ENCODE measurements at regions not wholly inside any gene's neighbourhood (a gene's known extent, or its start where the extent isn't known, plus 50 kb on each side); places are given as distances from the start of the nearest gene placed in this dataset.
"Not testable (repeated sequence)": the region's sequence is repeated elsewhere in the genome, so short reads cannot be mapped to it uniquely, and the experiment has no call there.

- no peak for DNase-seq (ENCODE audit: low read depth in 2 of 3, low spot score in 2 of 3)
Measured at GRCh38 chr6:141117874-141118273, 1014.9 kb upstream of the GJE1 start.

GRCh38 chr6:141110481-141110880 lies 1022.2 kb upstream of the GJE1 start:
- DNase-seq (ENCODE audit: low read depth in 2 of 3, low spot score in 2 of 3), result no peak

DNA sequence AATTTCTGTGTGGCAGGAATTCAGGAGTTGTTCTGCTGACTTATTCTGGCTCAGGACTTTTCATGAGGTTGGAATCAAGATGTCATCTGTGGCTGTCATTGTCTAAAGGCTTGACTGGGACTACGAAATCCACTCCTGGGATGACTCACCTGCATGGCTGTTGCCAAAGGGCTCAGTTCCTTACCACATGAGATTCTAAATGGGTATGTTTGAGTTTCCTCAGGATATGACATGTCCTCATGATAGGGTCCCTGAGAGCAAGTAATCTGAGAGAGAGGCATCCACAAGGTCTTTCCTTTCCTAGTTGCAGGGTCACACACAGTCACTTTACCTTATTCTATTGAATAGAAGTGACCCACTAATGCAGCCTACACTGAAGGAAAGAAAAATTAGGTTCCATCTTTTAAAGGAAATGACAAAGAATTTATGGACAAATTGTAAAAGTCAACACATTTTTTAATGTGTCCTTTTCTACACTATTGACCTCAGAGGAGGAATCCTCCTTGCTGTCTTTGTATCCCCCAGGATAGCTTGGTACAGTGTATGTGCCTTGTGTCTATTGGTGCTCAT lies 1025.0 kb upstream of the GJE1 start:
- no peak for DNase-seq (ENCODE audit: low read depth in 2 of 3, low spot score in 2 of 3)

GRCh38 chr6:141105481-141105880 lies 1027.2 kb upstream of the GJE1 start:
- no peak for DNase-seq (ENCODE audit: low read depth in 2 of 3, low spot score in 2 of 3)

GRCh38 chr6:141103246-141103645 lies 1029.5 kb upstream of the GJE1 start:
- no peak for DNase-seq (ENCODE audit: low read depth in 2 of 3, low spot score in 2 of 3)

GRCh38 chr6:141097471-141097870 lies 1035.3 kb upstream of the GJE1 start:
- DNase-seq (ENCODE audit: low read depth in 2 of 3, low spot score in 2 of 3), result no peak

- no peak for DNase-seq (ENCODE audit: low read depth in 2 of 3, low spot score in 2 of 3)
Measured at GRCh38 chr6:141095308-141095707, 1037.4 kb upstream of the GJE1 start.

- DNase-seq (ENCODE audit: low read depth in 2 of 3, low spot score in 2 of 3), result no peak
Measured at GRCh38 chr6:141088171-141088570, 1044.6 kb upstream of the GJE1 start.

GRCh38 chr6:141077355-141078333 lies 1055.1 kb upstream of the GJE1 start:
- no peak for DNase-seq (ENCODE audit: low read depth in 2 of 3, low spot score in 2 of 3)

DNA sequence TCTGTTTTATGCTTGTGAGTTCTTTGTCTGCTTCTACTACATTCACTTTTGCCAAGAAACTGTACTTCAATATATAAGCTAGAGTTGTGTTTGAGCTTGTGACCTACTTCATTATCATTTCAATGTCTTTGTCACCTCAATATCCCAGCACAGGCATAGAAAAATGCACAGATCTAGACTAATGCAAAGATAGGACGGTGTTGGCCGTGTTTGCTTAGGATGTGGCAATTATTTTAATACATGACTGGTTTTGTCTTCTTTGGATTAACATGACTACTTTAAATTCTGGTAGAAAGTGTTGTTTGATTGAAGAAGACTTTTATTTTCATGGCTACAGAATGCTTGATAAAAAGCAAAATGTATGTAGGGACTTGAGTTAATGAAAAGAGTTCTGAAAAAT lies 1075.0 kb upstream of the GJE1 start:
- no peak for DNase-seq (ENCODE audit: low read depth in 2 of 3, low spot score in 2 of 3)

GRCh38 chr6:141056945-141057625 lies 1075.6 kb upstream of the GJE1 start:
- DNase-seq (ENCODE audit: low read depth in 2 of 3, low spot score in 2 of 3), result no peak

DNA sequence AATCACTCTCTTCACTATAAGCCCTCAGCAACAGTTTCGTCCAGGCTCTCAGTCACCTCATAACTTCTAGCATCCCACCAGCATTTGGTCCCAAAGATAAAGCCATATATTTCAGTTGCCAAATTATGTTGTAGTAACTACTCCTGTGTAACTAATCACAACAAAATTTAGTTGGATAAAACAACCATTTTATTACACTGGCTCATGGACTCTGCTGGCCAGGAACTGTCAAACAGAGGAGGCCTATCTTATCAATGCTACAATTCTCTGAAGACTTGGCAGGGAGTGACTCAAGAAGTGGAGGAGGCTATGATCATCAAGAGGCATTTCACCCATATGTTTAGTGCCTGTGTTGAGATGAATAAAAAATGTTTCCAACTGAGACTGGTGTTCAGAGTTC lies 1082.3 kb upstream of the GJE1 start:
- DNase-seq (ENCODE audit: low read depth in 2 of 3, low spot score in 2 of 3), result no peak

GRCh38 chr6:141048451-141048850 lies 1084.3 kb upstream of the GJE1 start:
- no peak for DNase-seq (ENCODE audit: low read depth in 2 of 3, low spot score in 2 of 3)

DNA sequence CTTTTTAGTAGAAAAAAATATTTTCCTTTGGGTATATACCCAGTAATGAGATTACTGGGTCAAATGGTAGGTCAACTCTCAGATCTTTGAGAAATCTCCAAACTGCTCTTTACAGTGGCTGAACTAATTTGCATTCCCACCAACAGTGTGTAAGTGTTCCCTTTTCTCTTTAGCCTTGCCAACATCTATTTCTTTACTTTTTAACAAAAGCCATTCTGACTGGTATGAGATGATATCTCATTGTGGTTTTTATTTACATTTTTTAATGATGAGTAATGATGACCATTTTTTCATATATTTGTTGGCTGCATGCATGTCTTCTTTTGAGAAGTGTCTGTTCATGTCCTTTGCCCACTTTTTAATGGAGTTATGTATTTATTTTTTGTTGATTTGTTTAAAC lies 1086.2 kb upstream of the GJE1 start:
- DNase-seq (ENCODE audit: low read depth in 2 of 3, low spot score in 2 of 3), result not testable (repeated sequence)

DNA sequence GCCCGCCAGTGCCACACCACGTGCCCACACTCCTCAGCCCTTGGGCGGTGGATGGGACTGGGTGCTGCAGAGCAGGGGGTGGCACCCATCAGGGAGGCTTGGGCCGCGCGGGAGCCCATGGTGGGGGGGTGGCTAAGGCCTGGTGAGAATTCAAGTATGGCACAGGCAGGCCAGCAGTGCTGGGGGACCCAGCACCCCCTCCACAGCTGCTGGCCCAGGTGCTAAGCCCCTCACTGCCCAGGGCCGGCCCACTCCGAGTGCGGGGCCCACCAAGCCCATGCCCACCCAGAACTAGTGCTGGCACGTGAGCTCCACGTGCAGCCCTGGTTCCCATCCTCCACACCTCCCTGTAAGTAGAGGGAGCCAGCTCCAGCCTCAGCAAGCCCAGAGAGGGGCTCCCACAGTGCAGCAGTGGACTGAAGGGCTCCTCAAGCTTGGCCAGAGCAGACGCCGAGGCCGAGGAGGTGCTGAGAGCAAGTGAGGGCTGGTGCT lies 1091.1 kb upstream of the GJE1 start:
- no peak for DNase-seq (ENCODE audit: low read depth in 2 of 3, low spot score in 2 of 3)

- no peak for DNase-seq (ENCODE audit: low read depth in 2 of 3, low spot score in 2 of 3)
Measured at GRCh38 chr6:141035312-141036200, 1097.2 kb upstream of the GJE1 start.

- DNase-seq (ENCODE audit: low read depth in 2 of 3, low spot score in 2 of 3), result no peak
Measured at GRCh38 chr6:141033101-141033500, 1099.6 kb upstream of the GJE1 start.

DNA sequence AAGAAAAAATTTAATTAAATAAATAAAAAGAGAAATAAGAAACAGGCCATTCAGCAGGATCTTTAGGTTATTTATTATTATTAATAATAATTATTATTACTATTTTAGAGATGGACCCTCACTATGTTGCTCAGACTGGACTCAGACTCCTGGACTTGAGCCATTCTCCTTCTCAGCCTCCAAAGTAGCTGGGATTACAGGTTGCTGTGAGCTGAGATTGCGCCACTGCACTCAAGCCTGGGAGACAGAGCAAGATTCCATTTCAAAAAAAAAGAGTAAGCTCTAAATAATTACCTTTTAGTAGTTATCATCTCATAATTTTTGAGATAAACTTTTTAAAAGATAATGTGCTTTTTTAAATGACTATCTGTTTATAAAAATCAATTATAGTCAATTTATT lies 1102.8 kb upstream of the GJE1 start:
- DNase-seq (ENCODE audit: low read depth in 2 of 3, low spot score in 2 of 3), result no peak

DNA sequence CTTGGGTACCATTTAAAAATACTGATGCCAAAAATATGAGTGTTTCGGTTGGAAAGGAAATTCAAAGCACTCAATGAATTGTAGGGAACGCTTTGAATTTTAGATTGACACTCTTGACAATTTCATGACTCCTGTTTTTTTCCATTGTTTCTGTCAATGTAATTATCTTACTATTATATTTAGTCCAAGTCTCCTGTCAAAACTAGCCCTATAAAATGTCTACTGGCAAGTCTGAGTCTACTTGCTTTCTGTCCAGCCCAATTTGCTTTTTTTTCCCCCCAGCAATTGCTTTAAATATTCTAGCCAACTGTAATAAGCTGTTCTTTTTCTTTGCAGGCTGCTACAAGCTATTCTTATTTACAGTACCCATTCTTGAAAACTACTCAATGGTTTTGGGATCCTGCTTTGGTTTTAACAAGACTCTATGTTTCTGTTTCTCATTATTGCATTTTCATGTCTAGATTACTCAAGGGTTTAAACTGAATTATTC lies 1103.9 kb upstream of the GJE1 start:
- DNase-seq (ENCODE audit: low read depth in 2 of 3, low spot score in 2 of 3), result no peak

DNA sequence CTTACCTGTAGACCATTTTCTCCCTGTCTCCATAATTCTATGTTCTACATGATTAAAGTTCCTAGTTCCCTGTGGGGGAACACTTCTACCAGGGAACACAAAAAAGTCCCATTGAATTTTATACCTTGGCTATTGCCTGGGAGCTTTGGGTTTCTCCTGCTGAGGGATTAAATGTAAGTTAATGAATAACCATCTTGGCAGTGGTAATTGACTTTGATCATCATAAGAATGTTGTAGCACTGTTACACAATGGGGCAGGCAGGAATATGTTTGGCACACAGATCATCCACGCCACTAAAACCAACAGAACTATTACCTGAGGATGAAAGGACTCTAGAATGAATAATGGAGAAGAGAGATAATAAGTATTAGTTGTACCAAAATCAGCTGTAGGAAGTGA lies 1106.2 kb upstream of the GJE1 start:
- no peak for DNase-seq (ENCODE audit: low read depth in 2 of 3, low spot score in 2 of 3)

DNA sequence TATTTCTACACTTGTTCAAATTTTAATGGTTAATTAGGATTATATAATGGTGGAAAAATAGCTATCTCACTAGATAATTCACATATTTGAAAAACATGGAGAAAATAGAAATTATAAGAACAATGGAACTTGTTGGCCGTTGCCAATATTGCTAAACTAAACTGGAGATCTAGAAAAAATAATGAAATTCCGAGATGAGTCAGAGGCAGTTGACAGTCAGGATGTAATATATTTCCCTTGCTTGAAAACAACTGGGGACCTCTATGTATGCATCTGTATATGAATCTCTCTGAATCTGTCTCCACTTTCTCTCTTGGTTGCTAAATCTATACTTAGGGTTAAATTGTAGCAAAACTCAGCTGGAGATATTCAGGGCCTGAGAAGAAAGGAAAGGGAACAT lies 1108.2 kb upstream of the GJE1 start:
- no peak for DNase-seq (ENCODE audit: low read depth in 2 of 3, low spot score in 2 of 3)
